ENCODE measurements at regions not wholly inside any gene's neighbourhood (a gene's known extent, or its start where the extent isn't known, plus 50 kb on each side); places are given as distances from the start of the nearest gene placed in this dataset.

GRCh38 chr11:127622686-127623085, 622.1 kb upstream of the KIRREL3 start:
- H3K36me3 ChIP-seq (ENCODE audit: control insufficient read depth in 2 of 2, insufficient read depth in 2 of 2, low read length in 1 of 2) = no peaks in the 10 kb centered on the region
- POLR2A ChIA-PET = no interaction called here

More at GRCh38 chr11:127622686-127623085, 622.1 kb upstream of the KIRREL3 start:
- ChIA-PET CTCF (no interaction called here), RAD21 (ENCODE audit: unreplicated experiment) (no interaction called here), SMC1A (ENCODE audit: uncharacterized antibody, unreplicated experiment) (interaction anchor here (1.2 kb wide), 1 partner anchor 34 kb away, joined by 3 read pairs; no protein-coding TSS in a partner anchor)
- intact Hi-C loops (cut with micrococcal nuclease; ENCODE audit: unreplicated experiment) (no loop called here), in situ Hi-C loops (cut with MboI) (no loop called here)
- H3K79me2 ChIP-seq (ENCODE audit: control insufficient read depth, insufficient read depth, low read length) = no peaks in the 10 kb centered on the region
- no TSS peak for BruUV-seq (replicated peaks)
- H3K27me3 ChIP-seq (replicated peaks in 1 of 2; ENCODE audit: control insufficient read depth in 2 of 2, insufficient read depth in 2 of 2, low read length in 1 of 2) = no peaks in the 10 kb centered on the region
- FAIRE-seq (no peak), ATAC-seq (no peak), DNase-seq (ENCODE audit: low read depth, low spot score) (no peak)
- TF ChIP-seq PAX5 (IDR thresholded peaks at IDR 0.05; ENCODE audit: borderline replicate concordance, low read depth, low read length) (no peak), ATF3 (IDR thresholded peaks at IDR 0.05; ENCODE audit: borderline replicate concordance, extremely low read depth, low read depth, low read length) (no peak), EZH2 (IDR thresholded peaks at IDR 0.05; ENCODE audit: borderline replicate concordance, control insufficient read depth, low read depth, low read length) (no peak), POU2F2 (IDR thresholded peaks at IDR 0.05; ENCODE audit: borderline replicate concordance, low read depth, low read length) (no peak), CBX5 (IDR thresholded peaks at IDR 0.05; ENCODE audit: low read depth) (no peak), IKZF2 (IDR thresholded peaks at IDR 0.05) (no peak), TAF1 (IDR thresholded peaks at IDR 0.05; ENCODE audit: borderline replicate concordance, low read depth, low read length) (no peak), NFYB (IDR thresholded peaks at IDR 0.05; ENCODE audit: insufficient read depth, low read depth, low read length) (no peak), CREB1 (IDR thresholded peaks at IDR 0.05; ENCODE audit: low read depth) (no peak), SKIL (IDR thresholded peaks at IDR 0.05; ENCODE audit: low read depth, poor library complexity, severe bottlenecking) (no peak), ZSCAN29 (IDR thresholded peaks at IDR 0.05) (no peak), E2F4 (IDR thresholded peaks at IDR 0.05; ENCODE audit: low read depth, low read length) (no peak), SMARCA5 (IDR thresholded peaks at IDR 0.05) (no peak), BCL11A (IDR thresholded peaks at IDR 0.05; ENCODE audit: low read depth, low read length) (no peak)
- no peak overlapping the region for H3K4me3 ChIP-seq
- H3K4me1 ChIP-seq (ENCODE audit: control insufficient read depth, insufficient read depth, low read length) = no peaks in the 10 kb centered on the region
- H4K20me1 ChIP-seq (ENCODE audit: control insufficient read depth, insufficient read depth) = no peaks in the 10 kb centered on the region
- no peak overlapping the region for H3K9ac ChIP-seq (ENCODE audit: control insufficient read depth, insufficient read depth, low read length)
- no peak overlapping the region for H3K27ac ChIP-seq (ENCODE audit: control insufficient read depth, insufficient read depth)
- H2AFZ ChIP-seq (ENCODE audit: control insufficient read depth, low read depth, low read length) = no peak overlapping the region
- no peak overlapping the region for H3K4me2 ChIP-seq (ENCODE audit: control insufficient read depth, insufficient read depth)
- no peaks in the 10 kb centered on the region for H3K9me3 ChIP-seq (replicated peaks; ENCODE audit: control insufficient read depth, insufficient read depth, low read length)

All from GM12878 (cell line).